Omental fat pad (tissue), 3 donors: ENCODE measurements at regions not wholly inside any gene's neighbourhood (a gene's known extent, or its start where the extent isn't known, plus 50 kb on each side); places are given as distances from the start of the nearest gene placed in this dataset.

Source experiments
- ATAC-seq: fragments of 150-250 bp; one replicate; pipeline ENCODE4 v1.9.1; 2016; ENCODE audit warnings: mild to moderate bottlenecking, moderate library complexity; ENCODE audit not compliant: low FRiP score
- DNase-seq: peaks from one replicate; pipeline ENCODE4 v3.0.0-alpha.2; 2019; ENCODE audit warnings: low spot score
- TF ChIP-seq, protein P1 (sequence below), 3 donors: fragments of 450-650 bp; IDR thresholded peaks; one replicate each; pipeline ENCODE4 v1.5.1; 2016 to 2017; ENCODE audit warnings: antibody characterized with exemption in 3 of 3, mild to moderate bottlenecking in 3 of 3, moderate library complexity in 2 of 3

DNA sequence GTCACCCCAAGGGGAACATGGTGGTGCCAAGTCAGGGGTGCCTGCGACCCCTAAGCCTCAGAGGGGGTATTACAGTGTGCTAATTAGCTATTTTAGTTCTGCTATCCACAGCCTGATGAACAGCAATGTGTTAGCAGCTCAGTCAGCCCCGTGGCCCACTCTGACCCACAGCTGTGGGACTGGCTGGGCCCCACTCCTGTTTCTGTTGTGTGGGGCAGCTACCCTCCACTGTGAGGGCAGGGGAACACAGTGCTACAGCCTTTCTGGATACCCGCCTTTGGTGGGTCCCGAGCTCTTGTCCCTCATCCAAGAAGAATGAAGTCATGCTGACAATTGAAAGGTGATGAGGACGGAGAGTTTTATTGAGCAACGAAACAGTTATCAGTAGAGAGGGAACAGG lies 152.5 kb upstream of the GGTLC1 start:
- ATAC-seq (no peak), DNase-seq (no peak)
- TF ChIP-seq, protein P1, sequence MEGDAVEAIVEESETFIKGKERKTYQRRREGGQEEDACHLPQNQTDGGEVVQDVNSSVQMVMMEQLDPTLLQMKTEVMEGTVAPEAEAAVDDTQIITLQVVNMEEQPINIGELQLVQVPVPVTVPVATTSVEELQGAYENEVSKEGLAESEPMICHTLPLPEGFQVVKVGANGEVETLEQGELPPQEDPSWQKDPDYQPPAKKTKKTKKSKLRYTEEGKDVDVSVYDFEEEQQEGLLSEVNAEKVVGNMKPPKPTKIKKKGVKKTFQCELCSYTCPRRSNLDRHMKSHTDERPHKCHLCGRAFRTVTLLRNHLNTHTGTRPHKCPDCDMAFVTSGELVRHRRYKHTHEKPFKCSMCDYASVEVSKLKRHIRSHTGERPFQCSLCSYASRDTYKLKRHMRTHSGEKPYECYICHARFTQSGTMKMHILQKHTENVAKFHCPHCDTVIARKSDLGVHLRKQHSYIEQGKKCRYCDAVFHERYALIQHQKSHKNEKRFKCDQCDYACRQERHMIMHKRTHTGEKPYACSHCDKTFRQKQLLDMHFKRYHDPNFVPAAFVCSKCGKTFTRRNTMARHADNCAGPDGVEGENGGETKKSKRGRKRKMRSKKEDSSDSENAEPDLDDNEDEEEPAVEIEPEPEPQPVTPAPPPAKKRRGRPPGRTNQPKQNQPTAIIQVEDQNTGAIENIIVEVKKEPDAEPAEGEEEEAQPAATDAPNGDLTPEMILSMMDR (IDR thresholded peaks at IDR 0.05) = no peak

DNA sequence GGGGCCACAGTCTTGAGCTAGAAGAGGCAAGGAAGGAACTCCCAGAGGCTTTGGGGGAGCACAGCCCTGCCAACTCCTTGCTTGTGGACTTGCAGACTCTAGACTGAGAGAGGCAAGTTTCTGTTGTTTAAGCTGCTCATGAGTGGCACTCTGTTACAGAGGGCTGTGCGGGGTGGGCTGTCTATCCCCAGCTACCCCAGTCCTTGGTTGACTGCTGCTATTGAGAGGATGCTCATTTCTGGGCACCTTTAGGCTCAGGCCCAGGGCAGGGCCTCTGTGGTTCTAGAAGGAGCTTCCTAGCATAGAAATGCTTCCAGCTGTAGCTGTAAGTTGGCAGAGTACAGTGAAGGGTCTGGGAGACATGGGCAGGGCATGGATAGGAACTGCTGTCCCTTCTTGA lies 151.3 kb upstream of the GGTLC1 start:
- ATAC-seq = no peak
- TF ChIP-seq, protein P1 (IDR thresholded peaks at IDR 0.05) = no peak

DNA sequence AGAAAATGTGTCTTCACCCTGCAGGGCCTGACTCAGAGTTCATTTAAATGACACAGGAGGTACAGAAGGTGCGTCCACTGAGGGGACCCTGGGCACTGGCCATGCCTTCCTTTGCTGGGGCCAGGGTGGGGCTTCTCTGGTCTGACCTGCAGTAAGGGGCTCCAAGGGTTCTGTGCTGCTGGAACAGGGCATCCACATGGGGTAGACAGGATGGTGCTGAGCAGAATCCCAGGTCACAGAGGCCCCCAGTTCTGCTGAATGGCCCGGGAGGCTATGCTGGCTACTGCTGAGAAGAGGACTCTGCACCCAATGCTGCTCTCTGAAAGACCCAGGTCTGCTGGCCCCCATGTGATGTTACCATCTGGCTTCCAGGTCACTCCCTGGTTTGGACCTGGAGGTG lies 150.4 kb upstream of the GGTLC1 start:
- DNase-seq (no peak), ATAC-seq (no peak)
- TF ChIP-seq, protein P1 (IDR thresholded peaks at IDR 0.05) = no peak

More for the DNA sequence above, 151.3 kb upstream of the GGTLC1 start:
- no peak for DNase-seq

DNA sequence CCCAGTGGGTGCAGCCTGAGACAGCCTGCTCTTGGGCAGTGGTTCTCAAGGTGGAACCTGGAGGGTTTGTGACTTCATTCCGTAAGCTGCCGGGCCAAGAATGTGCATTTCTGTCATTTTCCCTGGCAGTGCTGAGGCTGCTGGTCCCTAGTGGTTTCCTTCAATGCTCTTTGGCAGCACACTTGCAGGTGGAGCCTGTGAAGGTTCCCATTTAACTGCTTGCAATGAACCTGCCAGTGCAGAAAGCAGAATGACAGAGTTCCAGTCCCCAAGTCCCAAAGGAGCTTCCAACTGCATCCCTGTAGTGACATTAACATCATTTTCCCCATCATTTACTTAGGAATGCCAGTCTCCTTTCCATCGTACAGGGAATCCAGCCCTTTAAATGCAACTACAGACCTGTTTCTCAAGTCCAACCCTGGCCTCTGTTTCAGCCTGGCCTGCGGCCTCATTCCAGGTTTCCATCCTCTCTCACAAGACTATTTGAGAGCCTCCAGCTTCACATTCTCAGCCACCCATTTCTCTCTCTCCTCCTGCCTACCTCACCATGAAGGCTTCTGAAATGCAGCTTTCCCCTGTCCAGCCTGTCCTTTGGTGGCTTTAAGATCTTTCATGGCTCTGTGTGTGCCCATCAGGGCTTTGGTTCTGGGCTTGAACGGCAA lies 149.7 kb upstream of the GGTLC1 start:
- no peak for ATAC-seq
- TF ChIP-seq, protein P1 (IDR thresholded peaks at IDR 0.05) = no peak
- DNase-seq = no peak

DNA sequence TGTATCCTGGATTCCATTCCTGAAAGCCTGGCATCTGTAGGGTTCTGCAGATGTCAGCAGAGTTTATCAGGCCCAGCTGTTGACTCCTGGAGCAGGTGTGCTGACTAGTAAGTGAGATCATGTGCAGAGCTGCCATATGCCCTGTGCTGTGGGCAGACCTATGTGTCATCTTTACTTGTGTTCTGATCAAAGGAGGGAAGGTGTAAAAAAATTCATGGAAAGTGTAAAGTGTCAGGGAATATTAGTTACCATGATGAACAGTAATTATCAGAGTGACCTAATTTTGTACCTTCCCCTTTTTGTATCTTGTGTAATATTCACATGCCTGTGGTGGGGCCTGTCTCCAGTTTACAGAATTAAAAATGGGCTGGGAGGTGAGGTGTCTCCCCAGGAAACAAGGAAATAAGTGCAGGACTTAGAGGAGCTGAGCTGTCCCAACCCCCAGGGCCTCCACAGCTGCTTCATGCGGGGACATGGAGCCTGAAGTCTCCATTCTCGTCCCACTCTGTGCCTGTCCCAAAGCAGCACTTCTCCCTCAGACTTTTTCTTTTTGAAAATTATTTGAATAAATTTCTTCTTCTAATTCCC lies 148.2 kb upstream of the GGTLC1 start:
- DNase-seq (no peak), ATAC-seq (no peak)
- TF ChIP-seq, protein P1 (IDR thresholded peaks at IDR 0.05) = no peak

DNA sequence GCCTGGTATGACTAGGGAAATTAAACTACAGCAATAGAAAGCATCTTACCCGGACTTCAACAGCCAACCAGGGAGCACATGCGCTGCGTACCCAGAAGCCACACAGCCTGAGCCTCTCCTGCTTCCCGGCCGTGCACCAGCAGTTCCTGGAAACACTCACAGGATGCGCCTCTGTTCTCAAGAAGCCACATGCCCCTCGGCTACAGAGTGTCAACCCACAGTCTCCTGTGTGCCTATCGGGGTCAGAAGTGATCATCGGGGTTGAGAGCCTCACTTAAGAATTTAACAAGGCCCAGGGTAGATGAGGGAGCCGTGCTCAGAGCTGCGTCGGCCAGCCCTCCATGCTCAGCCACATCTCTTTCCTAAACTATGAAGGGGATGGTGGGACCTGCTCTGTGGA lies 147.2 kb upstream of the GGTLC1 start:
- TF ChIP-seq, protein P1 (IDR thresholded peaks at IDR 0.05) = no peak
- DNase-seq = no peak
- no peak for ATAC-seq

DNA sequence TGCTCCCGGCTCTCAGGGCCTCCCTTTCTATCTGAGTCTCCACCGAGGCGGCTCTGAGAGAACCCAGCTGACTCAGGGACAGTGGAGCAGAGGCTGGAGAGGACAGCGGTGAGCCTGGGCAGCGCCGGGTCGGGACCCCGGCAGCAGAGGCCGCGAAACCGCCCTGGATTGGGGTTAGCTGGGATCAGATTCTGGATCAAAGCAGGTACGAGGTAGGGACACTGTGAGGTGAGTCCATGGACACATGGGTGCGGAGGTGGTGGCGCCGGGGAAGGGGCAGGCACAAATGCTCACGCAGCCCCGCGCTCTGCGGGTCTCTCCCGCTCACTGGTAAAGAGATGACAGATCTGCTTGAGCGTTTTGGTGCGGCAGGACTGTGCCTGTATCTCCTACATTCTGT lies 146.4 kb upstream of the GGTLC1 start:
- no peak for ATAC-seq
- TF ChIP-seq, protein P1 (IDR thresholded peaks at IDR 0.05) = no peak
- DNase-seq = no peak
